WTC11 (cell line): ENCODE measurements at regions not wholly inside any gene's neighbourhood (a gene's known extent, or its start where the extent isn't known, plus 50 kb on each side); places are given as distances from the start of the nearest gene placed in this dataset.
A peak's percentile ranks its signal among the peaks of the same experiment; 100 is the strongest.

ENCODE experiments used
- ATAC-seq: fragments of 200-7000 bp; cut with Tn5 transposase; 2 replicates; pipeline ENCODE4 v1.10.0; 2021; ENCODE audit warnings: mild to moderate bottlenecking, moderate library complexity
- CTCF ChIA-PET: fragments of 300-600 bp; sonication (Branson Sonifier 250); formaldehyde crosslinking; loops from one replicate; lab custom pipeline; 2021; ENCODE audit warnings: antibody characterized with exemption; lab: Charles Lee
- POLR2A ChIA-PET: fragments of 350-600 bp; sonication (Branson Sonifier 250); formaldehyde crosslinking; loops from one replicate; lab custom pipeline; 2021; ENCODE audit warnings: antibody characterized with exemption; lab: Charles Lee
- DNase-seq: peaks from one replicate; pipeline ENCODE4 v3.0.0; 2021; ENCODE audit warnings: low spot score
- H3K27ac Mint-ChIP-seq: 2 replicates; pipeline ENCODE4 v1.8.0; 2021; ENCODE audit warnings: mixed read lengths
- H3K27me3 Mint-ChIP-seq: 2 replicates; pipeline ENCODE4 v1.8.0; 2021; ENCODE audit warnings: low read depth, mild to moderate bottlenecking, moderate library complexity, mixed read lengths
- H3K36me3 Mint-ChIP-seq: 2 replicates; pipeline ENCODE4 v1.8.0; 2021; ENCODE audit warnings: mixed read lengths
- H3K4me1 Mint-ChIP-seq: 2 replicates; pipeline ENCODE4 v1.8.0; 2022; ENCODE audit warnings: mixed read lengths
- H3K4me3 Mint-ChIP-seq: 2 replicates; pipeline ENCODE4 v1.8.0; 2021; ENCODE audit warnings: mild to moderate bottlenecking, moderate library complexity, mixed read lengths
- H3K9me3 Mint-ChIP-seq: 2 replicates; pipeline ENCODE4 v1.8.0; 2021; ENCODE audit warnings: mixed read lengths
- CREB1 ChIP-seq: sonication (generic); formaldehyde crosslinking; IDR thresholded peaks from 2 replicates; pipeline ENCODE4 v1.8.0; 2023; ENCODE audit warnings: mild to moderate bottlenecking, missing genetic modification reagents
- E2F1 ChIP-seq: sonication (generic); formaldehyde crosslinking; IDR thresholded peaks from 2 replicates; pipeline ENCODE4 v1.8.0; 2022; ENCODE audit warnings: mild to moderate bottlenecking, missing genetic modification reagents
- ERG ChIP-seq: fragments of 250-450 bp; sonication (Bioruptor Pico); IDR thresholded peaks from 2 replicates; pipeline ENCODE4 v1.8.0; 2021; ENCODE audit warnings: mild to moderate bottlenecking
- HMGA2 ChIP-seq: fragments of 250-450 bp; sonication (Bioruptor Pico); IDR thresholded peaks from 2 replicates; pipeline ENCODE4 v1.4.0; 2021; ENCODE audit warnings: mild to moderate bottlenecking, moderate library complexity
- NFYB ChIP-seq: sonication (generic); formaldehyde crosslinking; conservative IDR thresholded peaks from 2 replicates; pipeline ENCODE4 v1.8.0; 2022; ENCODE audit warnings: low read depth, missing genetic modification reagents
- PRDM15 ChIP-seq: sonication (generic); formaldehyde crosslinking; IDR thresholded peaks from 2 replicates; pipeline ENCODE4 v1.8.0; 2022; ENCODE audit warnings: missing genetic modification reagents
- SP1 ChIP-seq: sonication (generic); formaldehyde crosslinking; conservative IDR thresholded peaks from 2 replicates; pipeline ENCODE4 v1.8.1; 2022; ENCODE audit warnings: missing genetic modification reagents
- ZBTB21 ChIP-seq: sonication (generic); formaldehyde crosslinking; IDR thresholded peaks from 2 replicates; pipeline ENCODE4 v1.8.1; 2023; ENCODE audit warnings: mild to moderate bottlenecking, missing genetic modification reagents, borderline replicate concordance
- ZNF423 ChIP-seq: fragments of 250-450 bp; sonication (Bioruptor Pico); IDR thresholded peaks from 2 replicates; pipeline ENCODE4 v2.1.2; 2022; ENCODE audit warnings: mild to moderate bottlenecking, moderate library complexity
- ZNF512 ChIP-seq: sonication (generic); formaldehyde crosslinking; IDR thresholded peaks from 2 replicates; pipeline ENCODE4 v1.8.1; 2022; ENCODE audit warnings: missing genetic modification reagents, borderline replicate concordance
- ZNF532 ChIP-seq: fragments of 250-450 bp; sonication (Bioruptor Pico); IDR thresholded peaks from 2 replicates; pipeline ENCODE4 v1.9.0; 2021; ENCODE audit warnings: mild to moderate bottlenecking, borderline replicate concordance

- POLR2A ChIA-PET = no interaction called here
- no peak for ATAC-seq
- H3K9me3 Mint-ChIP-seq = no peaks in the 10 kb centered on the region
- H3K27ac Mint-ChIP-seq = no peak overlapping the region
- no peak for DNase-seq
- peaks cover 30% of the 10 kb centered on the region for H3K4me1 Mint-ChIP-seq
- no peak overlapping the region for H3K4me3 Mint-ChIP-seq
- CTCF ChIA-PET = no interaction called here
- peaks cover under 1% of the 10 kb centered on the region for H3K27me3 Mint-ChIP-seq
- H3K36me3 Mint-ChIP-seq = no peaks in the 10 kb centered on the region
- TF ChIP-seq E2F1 (CRISPR knock-in tag) = no peak
- no peak for TF ChIP-seq ZNF512
- TF ChIP-seq ZNF532 (CRISPR knock-in tag) = no peak
- no peak for TF ChIP-seq SP1 (CRISPR knock-in tag)
- TF ChIP-seq HMGA2 (CRISPR knock-in tag) = no peak
- no peak for TF ChIP-seq CREB1 (CRISPR knock-in tag)
- no peak for TF ChIP-seq ERG (CRISPR knock-in tag)
- TF ChIP-seq, all 79 proteins: peak for 0
Measured at GRCh38 chr1:94627771-94628498, 86.4 kb upstream of the F3 start.

GRCh38 chr1:94624203-94624602, 82.6 kb upstream of the F3 start:
- peaks cover 15% of the 10 kb centered on the region for H3K27me3 Mint-ChIP-seq
- ChIA-PET CTCF (interaction anchor here (1.0 to 1.6 kb wide), 5 partner anchors 11 to 182 kb away, joined by 3 to 9 read pairs (median 4); no protein-coding TSS in a partner anchor), POLR2A (interaction anchor here (1.1 kb wide), 1 partner anchor 12 kb away, joined by 3 read pairs; no protein-coding TSS in a partner anchor)
- no peak for TF ChIP-seq ZNF423
- no peak for TF ChIP-seq ZBTB21 (CRISPR knock-in tag)
- no peak for TF ChIP-seq ZNF512
- TF ChIP-seq PRDM15 (CRISPR knock-in tag) = no peak
- TF ChIP-seq NFYB = no peak
- no peak overlapping the region for H3K4me3 Mint-ChIP-seq
- peaks cover 8% of the 10 kb centered on the region for H3K9me3 Mint-ChIP-seq
- H3K36me3 Mint-ChIP-seq = peaks cover 4% of the 10 kb centered on the region
- ATAC-seq (no peak), DNase-seq (no peak)
- peaks cover 43% of the 10 kb centered on the region for H3K4me1 Mint-ChIP-seq
- peak overlapping the region; percentile 86 for H3K27ac Mint-ChIP-seq
